A673 (cell line): ENCODE measurements at regions not wholly inside any gene's neighbourhood (a gene's known extent, or its start where the extent isn't known, plus 50 kb on each side); places are given as distances from the start of the nearest gene placed in this dataset.

Experiments
- BruUV-seq: library from RNA; stranded (reverse); fragments of 400-500 nt; replicated peaks from 2 replicates; lab custom pipeline; 2021; lab: Mats Ljungman, UMichigan
- CTCF ChIA-PET: fragments of 300-600 bp; sonication (Branson Sonifier 250); formaldehyde crosslinking; loops from one replicate; lab custom pipeline; 2022; ENCODE audit warnings: antibody characterized with exemption; lab: Charles Lee
- POLR2A ChIA-PET: fragments of 300-600 bp; sonication (Branson Sonifier 250); formaldehyde crosslinking; loops from one replicate; lab custom pipeline; 2022; ENCODE audit warnings: antibody characterized with exemption; ENCODE audit not compliant: low non-redundant PET; lab: Charles Lee
- DNase-seq: peaks from one replicate; pipeline ENCODE4 v3.0.0-alpha.2; 2015; ENCODE audit warnings: low spot score
- H3K27ac ChIP-seq: fragments of 200-600 bp; sonication (generic); 2 replicates; pipeline ENCODE4 v1.5.1; 2016; ENCODE audit warnings: mixed run types, low read depth, mild to moderate bottlenecking, mixed read lengths, antibody characterized with exemption, low read length; ENCODE audit not compliant: poor library complexity, severe bottlenecking
- H3K27me3 ChIP-seq: fragments of 200-600 bp; sonication (generic); replicated peaks from 2 replicates; pipeline ENCODE4 v1.6.1; 2017; ENCODE audit warnings: mixed run types, low read depth, mild to moderate bottlenecking, mixed read lengths, antibody characterized with exemption, low read length; ENCODE audit not compliant: insufficient read depth, poor library complexity
- H3K36me3 ChIP-seq: fragments of 200-600 bp; sonication (generic); 2 replicates; pipeline ENCODE4 v1.6.1; 2016; ENCODE audit warnings: mixed run types, mild to moderate bottlenecking, mixed read lengths, antibody characterized with exemption, low read length; ENCODE audit not compliant: insufficient read depth, poor library complexity, severe bottlenecking
- H3K4me1 ChIP-seq: fragments of 200-600 bp; sonication (generic); 2 replicates; pipeline ENCODE4 v1.6.1; 2017; ENCODE audit warnings: mixed run types, mild to moderate bottlenecking, mixed read lengths, antibody characterized with exemption, low read length; ENCODE audit not compliant: insufficient read depth, poor library complexity, severe bottlenecking
- H3K4me3 ChIP-seq: fragments of 200-600 bp; sonication (generic); 2 replicates; pipeline ENCODE4 v1.5.1; 2016; ENCODE audit warnings: low read depth, mixed run types, mild to moderate bottlenecking, mixed read lengths, low read length; ENCODE audit not compliant: poor library complexity, severe bottlenecking
- H3K9me3 ChIP-seq: fragments of 200-600 bp; sonication (generic); 2 replicates; pipeline ENCODE4 v1.6.1; 2016; ENCODE audit warnings: mixed run types, low read depth, mild to moderate bottlenecking, mixed read lengths, antibody characterized with exemption, low read length; ENCODE audit not compliant: poor library complexity, severe bottlenecking
- CTCF ChIP-seq: fragments of 300-800, 200-600 bp; sonication (generic); conservative IDR thresholded peaks from 2 replicates; pipeline ENCODE4 v1.5.1; 2017; ENCODE audit warnings: low read depth, mild to moderate bottlenecking, antibody characterized with exemption, low read length, moderate library complexity, mixed read lengths
- EZH2 ChIP-seq: fragments of 200-600 bp; sonication (generic); IDR thresholded peaks from 2 replicates; pipeline ENCODE4 v1.6.1; 2017; ENCODE audit warnings: borderline replicate concordance, low read depth, mild to moderate bottlenecking, mixed read lengths, antibody characterized with exemption, low read length; ENCODE audit not compliant: poor library complexity, severe bottlenecking
- intact Hi-C: fragments of 100-400 bp; cut with micrococcal nuclease; formaldehyde crosslinking; loops from one replicate; pipeline ENCODE4 v1.10.0; 2022; ENCODE audit not compliant: unreplicated experiment

DNA sequence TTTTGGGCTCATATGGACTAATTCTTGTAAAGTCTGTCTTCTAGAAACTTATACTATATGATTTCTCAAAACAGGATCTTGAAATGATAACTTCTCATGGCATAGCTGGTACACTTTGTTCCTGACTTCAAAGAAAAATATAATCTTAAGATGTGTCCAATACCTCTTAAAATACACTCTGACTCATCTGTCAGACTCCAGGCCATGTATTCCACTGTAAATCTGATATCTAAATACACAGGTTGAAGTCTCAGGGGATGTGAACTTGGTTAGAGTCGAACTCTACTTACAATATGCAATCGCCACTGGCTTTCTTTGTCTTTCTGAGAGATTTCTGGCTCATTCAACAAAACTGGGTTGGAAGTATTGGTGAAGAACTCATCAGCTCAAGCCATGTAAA, 99.8 kb downstream of the LACC1 start:
- H3K9me3 ChIP-seq: no peaks in the 10 kb centered on the region
- DNase-seq: no peak
- H3K4me1 ChIP-seq: no peaks in the 10 kb centered on the region
- no peaks in the 10 kb centered on the region for H3K36me3 ChIP-seq
- BruUV-seq: no TSS peak
- H3K27me3 ChIP-seq: peaks cover 3% of the 10 kb centered on the region
- H3K27ac ChIP-seq: no peak overlapping the region
- POLR2A ChIA-PET: no interaction called here
- no peak for TF ChIP-seq CTCF
- no peak for TF ChIP-seq EZH2
- intact Hi-C loops: no loop called here
- CTCF ChIA-PET: no interaction called here
- no peak overlapping the region for H3K4me3 ChIP-seq

DNA sequence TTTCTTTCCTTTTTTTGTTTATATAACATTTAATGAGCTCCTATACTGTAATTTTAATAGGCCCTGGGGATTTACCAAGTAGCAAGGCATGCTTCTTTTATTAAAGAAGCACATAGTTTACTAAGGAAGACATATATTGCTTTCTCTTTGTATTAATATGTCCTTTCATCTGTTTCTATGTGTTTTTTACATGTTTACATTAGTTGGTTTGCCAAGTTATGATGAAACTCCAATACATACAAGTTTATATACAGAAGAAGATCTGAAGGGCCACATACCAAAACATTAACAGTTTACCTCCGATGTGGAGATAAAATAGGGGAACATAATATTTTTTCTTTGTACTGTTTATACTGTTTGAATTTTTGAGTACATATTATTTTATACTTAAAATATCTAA, 100.9 kb downstream of the LACC1 start:
- intact Hi-C loops: no loop called here
- POLR2A ChIA-PET: no interaction called here
- Histone ChIP-seq H3K4me3 (no peak overlapping the region), H3K4me1 (no peaks in the 10 kb centered on the region), H3K27ac (no peak overlapping the region), H3K9me3 (no peaks in the 10 kb centered on the region), H3K27me3 (peaks cover 3% of the 10 kb centered on the region), H3K36me3 (no peaks in the 10 kb centered on the region)
- no TSS peak for BruUV-seq
- TF ChIP-seq EZH2: no peak
- TF ChIP-seq CTCF: no peak
- no peak for DNase-seq
- CTCF ChIA-PET: no interaction called here

DNA sequence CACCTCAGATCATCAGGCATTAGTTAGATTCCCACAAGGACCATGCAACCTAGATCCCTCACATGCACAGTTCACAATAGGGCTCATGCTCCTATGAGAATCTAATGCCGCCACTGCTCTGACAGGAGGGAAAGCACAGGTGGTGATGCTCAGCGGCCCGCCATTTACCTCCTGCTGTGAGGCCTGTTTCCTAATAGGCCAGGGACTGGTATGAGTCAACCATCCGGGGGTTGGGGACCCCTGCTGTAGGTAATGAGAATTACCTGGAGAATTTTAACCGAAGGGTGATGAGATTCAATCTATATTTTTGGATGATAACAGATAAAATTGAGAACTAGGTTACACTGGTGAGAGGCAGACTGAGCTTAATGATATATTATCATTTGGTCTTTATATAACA, 101.4 kb downstream of the LACC1 start:
- Histone ChIP-seq H3K27me3 (peaks cover 3% of the 10 kb centered on the region), H3K9me3 (no peaks in the 10 kb centered on the region), H3K36me3 (no peaks in the 10 kb centered on the region), H3K4me3 (no peak overlapping the region), H3K4me1 (no peaks in the 10 kb centered on the region), H3K27ac (no peak overlapping the region)
- TF ChIP-seq EZH2: no peak
- TF ChIP-seq CTCF: no peak
- no TSS peak for BruUV-seq
- intact Hi-C loops: no loop called here
- DNase-seq: peak; percentile 14
- ChIA-PET CTCF (no interaction called here), POLR2A (interaction anchor here (0.5 kb wide), 1 partner anchor 1462 kb away, joined by 4 read pairs; no protein-coding TSS in a partner anchor)
